Mesothelial cell of epicardium (in vitro differentiated cells): ENCODE measurements at regions not wholly inside any gene's neighbourhood (a gene's known extent, or its start where the extent isn't known, plus 50 kb on each side); places are given as distances from the start of the nearest gene placed in this dataset.

Source experiments
- DNase-seq, 2 experiments: peaks; one replicate each; pipeline ENCODE4 v3.0.0; 2021; ENCODE audit warnings: low spot score in 2 of 2; ENCODE audit not compliant: unreplicated experiment in 2 of 2
- H3K27ac Mint-ChIP-seq: 2 replicates; pipeline ENCODE4 v1.8.0; 2021; ENCODE audit warnings: mixed read lengths
- H3K27me3 Mint-ChIP-seq: 2 replicates; pipeline ENCODE4 v1.8.0; 2021; ENCODE audit warnings: low read depth, mixed read lengths
- H3K36me3 Mint-ChIP-seq: 2 replicates; pipeline ENCODE4 v1.8.0; 2021; ENCODE audit warnings: mixed read lengths
- H3K4me1 Mint-ChIP-seq: 2 replicates; pipeline ENCODE4 v1.8.0; 2021; ENCODE audit warnings: mixed read lengths
- H3K4me3 Mint-ChIP-seq: 2 replicates; pipeline ENCODE4 v1.8.0; 2021; ENCODE audit warnings: mild to moderate bottlenecking, moderate library complexity, mixed read lengths
- H3K9me3 Mint-ChIP-seq: 2 replicates; pipeline ENCODE4 v1.8.0; 2021; ENCODE audit warnings: mixed read lengths
- CTCF ChIP-seq: fragments of 200-600 bp; sonication (generic); IDR thresholded peaks from one replicate; pipeline ENCODE4 v1.5.0; 2021; ENCODE audit warnings: antibody characterized with exemption; ENCODE audit not compliant: unreplicated experiment

GRCh38 chr5:82754759-82755158 lies 322.4 kb downstream of the TMEM167A start:
- no peak for TF ChIP-seq CTCF
- H3K4me1 Mint-ChIP-seq: peaks cover 1% of the 10 kb centered on the region
- H3K9me3 Mint-ChIP-seq: peaks cover 9% of the 10 kb centered on the region
- no peak for DNase-seq
- H3K27me3 Mint-ChIP-seq: no peaks in the 10 kb centered on the region
- H3K27ac Mint-ChIP-seq: no peak overlapping the region
- H3K36me3 Mint-ChIP-seq: no peaks in the 10 kb centered on the region
- H3K4me3 Mint-ChIP-seq: no peak overlapping the region

GRCh38 chr5:82754036-82754746 lies 323.0 kb downstream of the TMEM167A start:
- Mint-ChIP-seq H3K4me3 (no peak overlapping the region), H3K27me3 (no peaks in the 10 kb centered on the region), H3K27ac (no peak overlapping the region)

GRCh38 chr5:82753374-82753773 lies 323.8 kb downstream of the TMEM167A start:
- Mint-ChIP-seq H3K9me3 (peaks cover 9% of the 10 kb centered on the region), H3K4me1 (peaks cover 14% of the 10 kb centered on the region), H3K27me3 (no peaks in the 10 kb centered on the region), H3K4me3 (no peak overlapping the region), H3K36me3 (no peaks in the 10 kb centered on the region), H3K27ac (no peak overlapping the region)
- no peak for DNase-seq
- no peak for TF ChIP-seq CTCF

More at GRCh38 chr5:82754036-82754746, 323.0 kb downstream of the TMEM167A start:
- Mint-ChIP-seq H3K36me3 (no peaks in the 10 kb centered on the region), H3K4me1 (peaks cover 6% of the 10 kb centered on the region), H3K9me3 (peaks cover 9% of the 10 kb centered on the region)
- no peak for DNase-seq
- TF ChIP-seq CTCF: no peak

- H3K4me1 Mint-ChIP-seq: peaks cover 26% of the 10 kb centered on the region
- peak overlapping the region; percentile 2 for H3K27ac Mint-ChIP-seq
- no peak overlapping the region for H3K4me3 Mint-ChIP-seq
- no peaks in the 10 kb centered on the region for H3K27me3 Mint-ChIP-seq
- no peaks in the 10 kb centered on the region for H3K36me3 Mint-ChIP-seq
- DNase-seq: no peak
- no peak for TF ChIP-seq CTCF
- H3K9me3 Mint-ChIP-seq: peaks cover 9% of the 10 kb centered on the region
Measured at GRCh38 chr5:82749461-82749820, 327.8 kb downstream of the TMEM167A start.

GRCh38 chr5:82748688-82749460 lies 328.3 kb downstream of the TMEM167A start:
- peaks cover 26% of the 10 kb centered on the region for H3K4me1 Mint-ChIP-seq
- peak overlapping the region; percentile 72 for H3K27ac Mint-ChIP-seq

More at GRCh38 chr5:82748688-82749460, 328.3 kb downstream of the TMEM167A start:
- H3K4me3 Mint-ChIP-seq: no peak overlapping the region
- no peaks in the 10 kb centered on the region for H3K36me3 Mint-ChIP-seq
- DNase-seq: no peak
- no peak for TF ChIP-seq CTCF
- H3K9me3 Mint-ChIP-seq: peaks cover 9% of the 10 kb centered on the region
- H3K27me3 Mint-ChIP-seq: no peaks in the 10 kb centered on the region
